ENCODE measurements at regions not wholly inside any gene's neighbourhood (a gene's known extent, or its start where the extent isn't known, plus 50 kb on each side); places are given as distances from the start of the nearest gene placed in this dataset.
A peak's percentile ranks its signal among the peaks of the same experiment; 100 is the strongest.

- intact Hi-C loops (cut with DNase I) = no loop called here
- no peak for ATAC-seq
- DNase-seq = no peak
Observed at GRCh38 chr4:41865981-41866798, 69.0 kb upstream of the TMEM33 start.

GRCh38 chr4:41865306-41865980, 69.8 kb upstream of the TMEM33 start:
- ATAC-seq = peak; percentile 30 to 77
- intact Hi-C loops (cut with DNase I) = no loop called here
- no peak for DNase-seq

DNA sequence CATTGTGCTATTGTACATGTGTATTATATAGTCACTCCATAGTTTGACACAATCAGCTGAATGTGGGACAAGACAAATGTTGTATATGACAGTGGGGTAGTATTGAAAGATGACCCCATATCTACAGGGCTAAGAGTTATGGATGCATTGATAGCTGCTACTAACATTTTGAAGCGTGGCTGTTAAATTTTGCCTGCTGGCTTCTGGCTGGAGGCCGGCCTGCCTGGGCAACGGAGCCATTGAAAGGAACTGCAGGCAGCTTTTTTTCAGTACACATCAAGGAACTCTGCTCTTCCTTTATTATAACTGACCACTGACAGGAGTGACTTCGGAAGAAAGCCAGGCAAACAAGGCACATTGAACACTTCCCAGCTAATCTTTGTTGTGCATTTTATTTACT, 76.1 kb upstream of the TMEM33 start:
- intact Hi-C loops (cut with DNase I) = no loop called here
- DNase-seq = no peak
- no peak for ATAC-seq

GRCh38 chr4:41857226-41857641, 78.0 kb upstream of the TMEM33 start:
- intact Hi-C loops (cut with DNase I) = no loop called here
- ATAC-seq = no peak
- no peak for DNase-seq

- intact Hi-C loops (cut with DNase I) = no loop called here
- no peak for ATAC-seq
- no peak for DNase-seq
Observed at GRCh38 chr4:41856797-41857196, 78.4 kb upstream of the TMEM33 start.

- DNase-seq = no peak
- intact Hi-C loops (cut with DNase I) = no loop called here
- no peak for ATAC-seq
Observed at GRCh38 chr4:41853973-41854372, 81.3 kb upstream of the TMEM33 start.

- no peak for DNase-seq
- intact Hi-C loops (cut with DNase I) = no loop called here
Observed at GRCh38 chr4:41852229-41852628, 83.0 kb upstream of the TMEM33 start.

GRCh38 chr4:41851621-41852020, 83.6 kb upstream of the TMEM33 start:
- intact Hi-C loops (cut with DNase I) = no loop called here
- ATAC-seq (no peak), DNase-seq (no peak)

More at GRCh38 chr4:41852229-41852628, 83.0 kb upstream of the TMEM33 start:
- no peak for ATAC-seq

DNA sequence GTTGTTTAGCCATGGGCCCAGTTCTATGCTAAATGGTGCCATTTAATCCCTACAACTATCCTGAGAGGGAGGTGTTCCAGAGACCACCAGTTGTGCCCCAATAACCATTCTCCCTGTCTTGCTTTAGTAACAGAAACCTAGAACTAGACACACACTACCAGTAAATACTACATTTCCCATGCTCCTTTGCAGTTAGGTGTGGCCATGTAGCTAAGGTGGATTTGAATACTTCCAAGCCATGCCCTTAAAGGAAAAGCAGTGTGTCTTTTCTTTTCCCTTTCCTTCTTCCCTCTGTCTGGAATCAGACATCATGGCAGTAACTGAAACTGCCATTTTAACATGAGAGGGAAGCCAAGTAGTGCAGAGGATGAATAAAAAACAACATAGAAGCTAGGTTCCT, 90.9 kb upstream of the TMEM33 start:
- intact Hi-C loops (cut with DNase I) = no loop called here
- DNase-seq = no peak
- ATAC-seq = no peak

DNA sequence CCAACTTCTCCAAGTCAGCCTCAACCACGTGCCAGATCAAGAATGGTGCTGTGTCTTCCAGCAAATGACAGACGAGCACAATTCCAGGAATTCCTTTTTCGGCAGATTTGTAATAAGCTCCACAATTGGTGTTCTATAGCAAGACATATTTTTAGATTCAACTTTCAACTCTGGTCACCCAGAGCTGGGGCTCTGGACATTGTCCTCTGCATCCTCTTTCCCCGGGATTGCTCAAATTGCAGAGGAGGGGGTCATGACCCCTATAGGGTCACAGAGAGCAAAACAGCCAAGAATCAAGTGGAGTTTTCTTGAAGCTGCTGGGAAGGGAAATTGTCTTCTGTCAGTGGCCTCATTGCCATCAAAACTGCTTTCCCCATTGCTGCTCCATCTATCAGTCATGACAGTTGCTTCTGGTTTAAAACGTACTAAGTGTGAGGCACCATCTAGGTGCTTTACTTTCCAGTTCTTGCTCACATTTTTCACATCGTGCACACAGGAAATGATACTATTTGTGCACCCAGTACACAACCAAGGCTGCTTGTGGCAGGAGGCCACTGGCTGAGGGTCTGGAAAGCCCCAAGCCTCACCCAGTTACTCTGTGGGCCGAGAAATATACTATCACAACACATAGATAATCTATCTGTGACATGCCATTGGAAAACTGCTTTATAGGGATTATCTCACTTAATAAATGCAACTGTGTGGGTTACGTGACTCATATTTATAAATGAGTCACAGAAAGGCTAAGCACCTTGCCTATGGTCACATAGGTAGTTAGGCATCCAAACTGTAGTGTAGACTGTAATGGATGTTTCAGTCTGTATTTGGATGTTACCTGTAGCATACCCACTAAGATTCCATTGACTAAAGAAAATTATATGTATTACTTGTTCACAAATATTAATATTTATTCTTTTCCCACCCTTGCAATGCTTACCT, 91.7 kb upstream of the PHOX2B start:
- intact Hi-C loops (cut with DNase I) = no loop called here
- ATAC-seq (no peak), DNase-seq (no peak)

GRCh38 chr4:41838590-41838989, 90.1 kb upstream of the PHOX2B start:
- DNase-seq (no peak), ATAC-seq (no peak)
- intact Hi-C loops (cut with DNase I) = no loop called here

DNA sequence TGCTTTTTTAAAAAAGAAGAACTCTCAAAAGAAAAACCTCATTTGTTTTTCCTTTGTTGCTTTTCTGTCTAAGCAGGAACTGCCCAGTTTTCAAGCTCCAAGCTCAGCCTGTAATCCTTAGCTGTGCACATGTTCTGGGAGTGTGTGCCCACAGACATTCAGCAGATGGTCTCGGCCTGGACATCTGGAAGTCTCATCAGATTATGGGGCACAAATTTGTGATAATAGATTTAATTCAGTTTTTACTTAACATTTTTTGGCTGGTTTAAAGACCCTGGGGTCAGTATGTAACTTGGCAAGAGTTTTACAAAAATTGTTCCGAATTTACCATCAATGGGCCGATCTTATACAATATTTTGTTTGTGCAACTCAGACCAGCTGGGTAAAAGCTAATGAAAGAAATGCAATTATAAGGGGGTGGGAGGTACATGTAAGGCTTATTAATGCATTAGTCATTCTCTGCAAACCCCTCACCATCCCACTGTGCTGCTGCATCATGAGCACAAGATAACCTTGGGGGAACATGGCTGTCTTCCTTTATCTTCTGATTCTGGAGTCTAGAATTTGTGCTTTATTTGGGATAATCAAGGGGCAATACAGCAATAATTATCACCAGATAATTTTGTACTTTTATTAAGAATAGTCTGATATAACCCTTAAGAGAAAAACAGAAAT, 86.9 kb upstream of the PHOX2B start:
- DNase-seq (no peak), ATAC-seq (no peak)
- intact Hi-C loops (cut with DNase I) = no loop called here

DNA sequence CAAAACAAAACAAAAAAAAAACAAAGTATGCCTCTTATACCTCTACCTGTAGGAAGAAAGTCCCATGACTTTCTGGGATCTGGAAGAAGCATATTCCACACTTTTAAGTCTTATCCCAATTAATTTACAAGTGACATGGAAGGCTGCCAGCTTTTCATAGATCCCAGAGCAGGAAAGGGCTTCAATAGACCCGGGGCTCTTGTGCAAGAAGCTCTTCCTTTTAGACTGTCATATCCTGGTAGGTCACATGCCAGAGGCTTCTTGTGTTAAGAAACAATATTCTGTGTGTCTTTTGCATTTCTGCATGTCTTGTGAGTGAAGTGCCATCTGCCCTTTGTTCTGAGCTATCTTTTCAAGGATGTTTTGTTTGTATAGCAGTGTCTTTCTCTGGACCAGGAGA, 84.4 kb upstream of the PHOX2B start:
- ATAC-seq = no peak
- intact Hi-C loops (cut with DNase I) = no loop called here
- no peak for DNase-seq

- DNase-seq (no peak), ATAC-seq (no peak)
- intact Hi-C loops (cut with DNase I) = no loop called here
Observed at GRCh38 chr4:41822325-41822724, 73.8 kb upstream of the PHOX2B start.

GRCh38 chr4:41820473-41820872, 71.9 kb upstream of the PHOX2B start:
- DNase-seq (no peak), ATAC-seq (no peak)
- intact Hi-C loops (cut with DNase I) = no loop called here

DNA sequence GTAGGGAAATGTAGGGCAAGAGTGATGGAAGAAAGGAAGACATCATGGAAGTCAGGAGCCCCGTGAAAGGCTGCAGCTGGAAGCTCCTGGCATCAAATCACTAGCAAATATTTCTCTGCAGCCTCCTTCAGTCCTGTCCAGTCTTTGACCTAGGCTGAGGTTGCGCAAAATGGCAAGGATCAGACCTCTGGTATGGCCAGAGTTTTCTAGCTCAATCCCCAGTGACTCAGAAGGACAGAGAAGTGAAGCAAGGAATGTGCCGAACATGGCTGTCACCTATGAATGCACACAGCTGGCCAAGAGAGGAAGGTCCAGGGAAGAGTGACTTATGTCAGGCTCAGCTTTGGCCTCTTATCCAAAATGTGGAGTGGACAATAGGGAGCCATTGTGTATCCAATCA, 71.1 kb upstream of the PHOX2B start:
- no peak for ATAC-seq
- DNase-seq = no peak
- intact Hi-C loops (cut with DNase I) = no loop called here

GRCh38 chr4:41815473-41815872, 66.9 kb upstream of the PHOX2B start:
- intact Hi-C loops (cut with DNase I) = no loop called here
- ATAC-seq = no peak
- DNase-seq = no peak

GRCh38 chr4:41814565-41814964, 66.0 kb upstream of the PHOX2B start:
- ATAC-seq = peak in 1 of 2 donors; percentile 50
- intact Hi-C loops (cut with DNase I) = no loop called here
- no peak for DNase-seq

DNA sequence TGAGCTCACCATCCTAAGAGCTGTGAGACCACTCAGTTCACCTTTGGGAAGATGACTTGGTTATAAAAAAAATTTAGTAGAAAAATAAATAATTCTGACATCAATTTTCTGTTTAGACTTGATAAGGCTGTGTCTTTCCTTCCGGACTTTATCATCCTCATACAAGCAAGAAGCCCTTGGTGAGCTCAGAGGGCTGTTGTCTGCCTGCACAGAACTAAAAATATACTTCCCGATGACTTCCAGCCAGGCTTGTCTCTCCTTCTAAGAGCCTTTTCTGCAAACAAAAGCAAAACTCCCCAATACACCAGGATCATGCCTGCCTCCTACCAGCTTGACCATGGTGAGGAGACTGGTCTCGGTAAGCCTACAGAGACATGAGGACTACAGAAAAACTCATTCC, 58.3 kb upstream of the PHOX2B start:
- intact Hi-C loops (cut with DNase I) = no loop called here
- ATAC-seq = no peak

More for the DNA sequence above, 58.3 kb upstream of the PHOX2B start:
- no peak for DNase-seq

Data from left cardiac atrium (tissue), 4 donors.